A549 (cell line): ENCODE measurements at regions not wholly inside any gene's neighbourhood (a gene's known extent, or its start where the extent isn't known, plus 50 kb on each side); places are given as distances from the start of the nearest gene placed in this dataset.

Experiments
- ATAC-seq, 2 experiments: fragments of 200-7000 bp in 1 of 2; fragments of >200 bp in 1 of 2; cut with Nextera tagmentation in 1 of 2; cut with Tn5 transposase in 1 of 2; 3 replicates each; pipeline versions ENCODE4 v1.8.0 to v1.9.1; 2018 to 2020; ENCODE audit warnings: mild to moderate bottlenecking in 1 of 2, moderate library complexity in 1 of 2
- CTCF ChIA-PET: fragments of 300-600 bp; sonication (Branson Sonifier 250); formaldehyde crosslinking; extraction: SDS; loops from one replicate; lab custom pipeline; 2021; ENCODE audit warnings: antibody characterized with exemption, inconsistent platforms; lab: Yijun Ruan, JAX
- POLR2A ChIA-PET: fragments of 350-600 bp; formaldehyde crosslinking; extraction: SDS; loops from one replicate; lab custom pipeline; 2021; ENCODE audit warnings: antibody characterized with exemption, inconsistent platforms; lab: Yijun Ruan, JAX
- DNase-seq, 2 experiments: peaks; one replicate each; pipeline versions ENCODE4 v3.0.0 to v3.0.0-alpha.2; 2011 to 2016; ENCODE audit warnings: low read depth in 1 of 2, low spot score in 1 of 2
- FAIRE-seq: peaks from 2 replicates; lab custom pipeline; 2011; peaks lifted over from hg19 to GRCh38; lab: Jason Lieb, UNC
- H3K27ac ChIP-seq, 2 experiments: fragments of >200 bp; sonication (Bioruptor Twin); formaldehyde crosslinking; 3 replicates each; pipeline ENCODE4 v1.5.1; 2016 to 2017
- H3K4me1 ChIP-seq: fragments of >200 bp; sonication (Bioruptor Twin); formaldehyde crosslinking; 3 replicates; pipeline ENCODE4 v1.6.1; 2016
- H3K4me2 ChIP-seq: fragments of >200 bp; sonication (Bioruptor Twin); formaldehyde crosslinking; 3 replicates; pipeline ENCODE4 v1.6.1; 2016
- H3K4me3 ChIP-seq: fragments of >200 bp; sonication (Bioruptor Twin); formaldehyde crosslinking; 3 replicates; pipeline ENCODE4 v1.5.1; 2016
- H3K9me3 ChIP-seq: fragments of >200 bp; sonication (Bioruptor Twin); formaldehyde crosslinking; 3 replicates; pipeline ENCODE4 v1.6.1; 2016
- ATOH8 ChIP-seq: fragments of 250-450 bp; sonication (Bioruptor Pico); IDR thresholded peaks from 2 replicates; pipeline ENCODE4 v1.5.0; 2020; ENCODE audit warnings: low read depth, mild to moderate bottlenecking, moderate library complexity
- CBX2 ChIP-seq: fragments of 200-600 bp; sonication (generic); IDR thresholded peaks from 2 replicates; pipeline ENCODE4 v1.6.1; 2016; ENCODE audit warnings: low read depth, mild to moderate bottlenecking, borderline replicate concordance
- CHD4 ChIP-seq: fragments of 200-600 bp; sonication (generic); IDR thresholded peaks from 2 replicates; pipeline ENCODE4 v1.6.1; 2016; ENCODE audit warnings: antibody characterized with exemption, mild to moderate bottlenecking, borderline replicate concordance
- CTCF ChIP-seq: fragments of >200 bp; sonication (Bioruptor Twin); formaldehyde crosslinking; IDR thresholded peaks from 3 replicates; pipeline ENCODE4 v1.5.1; 2016
- EHF ChIP-seq: fragments of 250-450 bp; sonication (Bioruptor Pico); IDR thresholded peaks from 2 replicates; pipeline ENCODE4 v1.5.0; 2020; ENCODE audit warnings: mild to moderate bottlenecking
- ELK1 ChIP-seq: fragments of 150-350 bp; IDR thresholded peaks from 2 replicates; pipeline ENCODE4 v1.6.1; 2014; ENCODE audit warnings: low read depth, mild to moderate bottlenecking, low read length
- FOSL2 ChIP-seq, 2 experiments: fragments of 450-650 bp in 1 of 2; fragments of >200 bp in 1 of 2; sonication (Bioruptor Twin) in 1 of 2; formaldehyde crosslinking; IDR thresholded peaks; 2 replicates each; pipeline versions ENCODE4 v1.5.0 to v1.6.1; 2016 to 2020; ENCODE audit warnings: mild to moderate bottlenecking in 1 of 2, moderate library complexity in 1 of 2
- HES2 ChIP-seq: fragments of >200 bp; sonication (Bioruptor Twin); formaldehyde crosslinking; IDR thresholded peaks from 2 replicates; pipeline ENCODE4 v1.6.1; 2016
- HMGXB4 ChIP-seq: fragments of 250-450 bp; sonication (Bioruptor Pico); IDR thresholded peaks from 2 replicates; pipeline ENCODE4 v1.5.0; 2021; ENCODE audit warnings: mild to moderate bottlenecking, moderate library complexity, borderline replicate concordance
- HOXA7 ChIP-seq: fragments of 250-450 bp; sonication (Bioruptor Pico); IDR thresholded peaks from 2 replicates; pipeline ENCODE4 v1.5.0; 2020; ENCODE audit warnings: mild to moderate bottlenecking, moderate library complexity
- JUNB ChIP-seq: fragments of >200 bp; sonication (Bioruptor Twin); formaldehyde crosslinking; IDR thresholded peaks from 2 replicates; pipeline ENCODE4 v1.6.1; 2016
- KDM1A ChIP-seq: fragments of 200-600 bp; sonication (generic); IDR thresholded peaks from 2 replicates; pipeline ENCODE4 v1.6.1; 2016; ENCODE audit warnings: low read depth, mild to moderate bottlenecking
- PBX3 ChIP-seq: IDR thresholded peaks from 2 replicates; pipeline ENCODE4 v1.6.1; 2012
- PHF8 ChIP-seq: fragments of 200-600 bp; sonication (generic); IDR thresholded peaks from 2 replicates; pipeline ENCODE4 v1.6.1; 2016; ENCODE audit warnings: low read depth, mild to moderate bottlenecking, antibody characterized with exemption, moderate library complexity, borderline replicate concordance
- POLR2AphosphoS2 ChIP-seq: conservative IDR thresholded peaks from 2 replicates; pipeline ENCODE4 v1.6.1; 2012; ENCODE audit warnings: low read length, improper control_type of control experiment, inconsistent platforms
- REST ChIP-seq: fragments of 200-600 bp; sonication (generic); IDR thresholded peaks from 2 replicates; pipeline ENCODE4 v1.6.1; 2016; ENCODE audit warnings: antibody characterized with exemption, mild to moderate bottlenecking, moderate library complexity
- TP53 ChIP-seq: fragments of 250-450 bp; sonication (Bioruptor Pico); IDR thresholded peaks from 2 replicates; pipeline ENCODE4 v1.5.0; 2021; ENCODE audit warnings: mild to moderate bottlenecking, moderate library complexity
- USF2 ChIP-seq: fragments of 450-650 bp; IDR thresholded peaks from 2 replicates; pipeline ENCODE4 v1.6.1; 2014; ENCODE audit warnings: antibody characterized with exemption
- ZC3H11A ChIP-seq: fragments of 450-650 bp; IDR thresholded peaks from 2 replicates; pipeline ENCODE4 v1.6.1; 2014; ENCODE audit warnings: antibody characterized with exemption, mild to moderate bottlenecking
- ZNF302 ChIP-seq: fragments of 250-450 bp; sonication (Bioruptor Pico); IDR thresholded peaks from 2 replicates; pipeline ENCODE4 v1.9.0; 2021; ENCODE audit warnings: inconsistent platforms, mild to moderate bottlenecking, moderate library complexity
- WGBS: methylation state at CpG from one replicate; pipeline ENCODE4 v1.1.6; 2017; ENCODE audit errors: missing lambda C conversion rate; 5-methylcytosine and 5-hydroxymethylcytosine counted together

- no peak for TF ChIP-seq ZNF302 (CRISPR knock-in tag)
- TF ChIP-seq KDM1A: no peak
- TF ChIP-seq CTCF: no peak
- no peak for TF ChIP-seq CBX2
- no peak for TF ChIP-seq EHF (CRISPR knock-in tag)
- no peak for TF ChIP-seq POLR2AphosphoS2
- TF ChIP-seq TP53: no peak
- no peak for TF ChIP-seq USF2
- TF ChIP-seq PHF8: no peak
- no peak for TF ChIP-seq CHD4
- CTCF ChIA-PET: no interaction called here
- POLR2A ChIA-PET: no interaction called here
- no peak for FAIRE-seq
- Histone ChIP-seq H3K4me1 (no peaks in the 10 kb centered on the region), H3K27ac (no peak overlapping the region), H3K4me3 (no peak overlapping the region), H3K9me3 (no peaks in the 10 kb centered on the region), H3K4me2 (no peak overlapping the region)
- no peak for ATAC-seq
- DNase-seq: no peak
- 4% methylated on average over 1 of the region's 1 CpG for WGBS
These were observed 1012.0 kb downstream of the RPA4 start for GRCh38 chrX:97895751-97896150.

- H3K4me2 ChIP-seq: no peak overlapping the region
- FAIRE-seq (no peak), ATAC-seq (no peak), DNase-seq (no peak)
- WGBS: 4% methylated on average over 1 of the region's 1 CpG
- no peaks in the 10 kb centered on the region for H3K9me3 ChIP-seq
- no peaks in the 10 kb centered on the region for H3K4me1 ChIP-seq
- ChIA-PET CTCF (no interaction called here), POLR2A (no interaction called here)
- no peak overlapping the region for H3K27ac ChIP-seq
- no peak overlapping the region for H3K4me3 ChIP-seq
- TF ChIP-seq USF2 (no peak), ATOH8 (CRISPR knock-in tag) (no peak), REST (no peak), KDM1A (no peak), ELK1 (no peak), HMGXB4 (CRISPR knock-in tag) (no peak), JUNB (no peak), FOSL2 (IDR thresholded peaks at IDR 0.05) (no peak), FOSL2 (CRISPR knock-in tag; IDR thresholded peaks at IDR 0.05) (no peak), PBX3 (no peak), ZNF302 (CRISPR knock-in tag) (no peak), ZC3H11A (no peak), CTCF (no peak), HOXA7 (CRISPR knock-in tag) (no peak), HES2 (no peak)
These were observed 1014.3 kb downstream of the RPA4 start for GRCh38 chrX:97897998-97898397.
